ENCODE measurements at regions not wholly inside any gene's neighbourhood (a gene's known extent, or its start where the extent isn't known, plus 50 kb on each side); places are given as distances from the start of the nearest gene placed in this dataset.

DNA sequence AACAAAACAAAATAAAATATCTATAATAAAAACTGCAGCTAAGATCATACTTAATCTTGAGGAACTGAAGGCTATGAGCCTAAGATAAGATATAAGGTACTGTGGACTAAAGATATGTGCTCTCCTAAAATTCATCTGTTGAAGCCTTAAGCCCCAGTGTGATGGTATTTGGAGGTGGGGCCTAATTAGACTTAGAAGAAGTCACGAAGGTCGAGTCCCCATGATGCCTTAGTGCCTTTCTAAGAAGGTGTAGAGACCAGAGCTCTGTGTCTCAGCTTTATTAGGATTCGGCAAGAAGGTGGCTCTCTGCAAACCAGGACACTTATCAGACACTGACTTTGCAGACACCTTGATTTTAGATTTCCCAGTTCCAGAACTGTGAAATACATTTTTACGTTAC, 622.0 kb upstream of the BRINP3 start:
- 100% methylated on average over 1 of the region's 4 CpGs for WGBS (ENCODE audit: insufficient coverage, low lambda C conversion rate)
- DNase-seq, result no peak
- H3K4me3 ChIP-seq (ENCODE audit: low read length), result no peak overlapping the region
- no peaks in the 10 kb centered on the region for H3K27me3 ChIP-seq (ENCODE audit: control insufficient read depth, insufficient read depth, low read length)
- H3K36me3 ChIP-seq (ENCODE audit: control insufficient read depth, insufficient read depth, low read length), result no peaks in the 10 kb centered on the region
- no peak overlapping the region for H3K27ac ChIP-seq (ENCODE audit: low read length)
- no peaks in the 10 kb centered on the region for H3K4me1 ChIP-seq (ENCODE audit: control insufficient read depth, insufficient read depth, low read length)
- H3K9me3 ChIP-seq (ENCODE audit: control insufficient read depth, low read depth, low read length), result no peaks in the 10 kb centered on the region

DNA sequence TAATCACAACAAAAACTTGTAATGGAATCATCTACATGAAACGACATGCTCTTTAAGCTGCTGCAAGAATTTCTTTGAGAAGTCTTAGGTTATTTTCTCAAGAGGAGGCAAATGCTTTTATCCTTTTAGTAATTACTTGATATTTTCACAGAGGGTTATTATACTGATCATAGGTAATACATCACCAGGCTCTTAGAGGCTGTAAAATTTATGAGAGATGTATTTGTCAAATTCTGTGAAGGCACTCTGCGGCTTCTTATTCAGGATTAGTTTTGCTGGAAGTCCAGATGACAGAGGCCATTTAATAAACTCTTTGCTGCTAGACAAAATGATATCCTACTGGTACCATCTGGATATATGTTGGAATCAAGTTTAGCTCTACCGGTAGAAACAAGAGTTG, 624.3 kb upstream of the BRINP3 start:
- WGBS (ENCODE audit: insufficient coverage, low lambda C conversion rate), result 88% methylated on average over 1 of the region's 3 CpGs
- no peak for DNase-seq
- Histone ChIP-seq H3K27me3 (ENCODE audit: control insufficient read depth, insufficient read depth, low read length) (no peaks in the 10 kb centered on the region), H3K4me3 (ENCODE audit: low read length) (no peak overlapping the region), H3K4me1 (ENCODE audit: control insufficient read depth, insufficient read depth, low read length) (no peaks in the 10 kb centered on the region), H3K36me3 (ENCODE audit: control insufficient read depth, insufficient read depth, low read length) (no peaks in the 10 kb centered on the region), H3K27ac (ENCODE audit: low read length) (no peak overlapping the region), H3K9me3 (ENCODE audit: control insufficient read depth, low read depth, low read length) (no peaks in the 10 kb centered on the region)

DNA sequence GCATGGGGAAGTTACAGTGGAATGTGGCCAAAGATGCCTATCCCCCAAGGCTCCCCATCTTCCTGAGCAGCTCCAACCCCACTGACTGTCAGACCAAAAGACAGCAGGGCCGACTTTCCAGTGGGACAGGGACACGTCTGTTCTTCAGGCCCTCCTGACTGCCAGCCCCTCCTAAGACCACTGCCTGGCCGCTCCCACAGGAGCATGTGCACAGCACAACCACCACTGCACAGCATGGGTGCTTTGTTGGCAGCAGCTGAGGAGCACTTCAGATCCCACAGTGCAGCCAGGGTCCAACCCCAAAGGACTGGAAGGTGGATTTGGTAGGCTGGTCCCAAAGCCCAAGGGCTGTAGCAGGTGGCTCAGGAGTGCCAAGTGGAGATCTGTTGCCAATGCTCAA, 648.3 kb upstream of the BRINP3 start:
- no peak for DNase-seq
- Histone ChIP-seq H3K36me3 (ENCODE audit: control insufficient read depth, insufficient read depth, low read length) (no peaks in the 10 kb centered on the region), H3K4me3 (ENCODE audit: low read length) (no peak overlapping the region), H3K4me1 (ENCODE audit: control insufficient read depth, insufficient read depth, low read length) (no peaks in the 10 kb centered on the region), H3K27me3 (ENCODE audit: control insufficient read depth, insufficient read depth, low read length) (no peaks in the 10 kb centered on the region), H3K9me3 (ENCODE audit: control insufficient read depth, low read depth, low read length) (peaks cover 4% of the 10 kb centered on the region), H3K27ac (ENCODE audit: low read length) (no peak overlapping the region)
- WGBS (ENCODE audit: insufficient coverage, low lambda C conversion rate), result no CpG with 5 or more reads among the region's 3 CpGs

GRCh38 chr1:191134796-191135195, 657.1 kb upstream of the BRINP3 start:
- Histone ChIP-seq H3K4me3 (ENCODE audit: low read length) (no peak overlapping the region), H3K9me3 (ENCODE audit: control insufficient read depth, low read depth, low read length) (no peaks in the 10 kb centered on the region), H3K4me1 (ENCODE audit: control insufficient read depth, insufficient read depth, low read length) (no peaks in the 10 kb centered on the region), H3K27ac (ENCODE audit: low read length) (no peak overlapping the region), H3K36me3 (ENCODE audit: control insufficient read depth, insufficient read depth, low read length) (no peaks in the 10 kb centered on the region), H3K27me3 (ENCODE audit: control insufficient read depth, insufficient read depth, low read length) (no peaks in the 10 kb centered on the region)
- no CpG with 5 or more reads among the region's 7 CpGs for WGBS (ENCODE audit: insufficient coverage, low lambda C conversion rate)
- no peak for DNase-seq

DNA sequence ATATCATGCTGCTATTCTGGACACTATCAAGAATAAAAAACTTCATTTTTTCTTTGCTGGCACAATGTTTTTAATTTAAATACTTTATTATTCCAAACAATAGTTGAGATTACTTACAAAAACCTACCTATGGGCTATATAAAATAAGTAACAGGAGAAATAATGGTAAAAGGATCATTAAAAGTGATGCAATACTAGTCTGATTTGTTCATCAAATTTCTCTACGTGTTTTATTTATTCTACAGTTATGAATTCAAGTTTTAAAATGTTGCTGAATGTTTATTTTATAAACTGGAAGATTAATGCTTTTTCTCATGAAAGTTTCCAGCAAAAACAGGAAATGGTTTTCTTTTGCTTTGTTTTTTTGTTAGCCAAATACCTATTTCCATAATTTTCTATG, 662.4 kb upstream of the BRINP3 start:
- no peaks in the 10 kb centered on the region for H3K4me1 ChIP-seq (ENCODE audit: control insufficient read depth, insufficient read depth, low read length)
- no peak for DNase-seq
- no peaks in the 10 kb centered on the region for H3K9me3 ChIP-seq (ENCODE audit: control insufficient read depth, low read depth, low read length)

DNA sequence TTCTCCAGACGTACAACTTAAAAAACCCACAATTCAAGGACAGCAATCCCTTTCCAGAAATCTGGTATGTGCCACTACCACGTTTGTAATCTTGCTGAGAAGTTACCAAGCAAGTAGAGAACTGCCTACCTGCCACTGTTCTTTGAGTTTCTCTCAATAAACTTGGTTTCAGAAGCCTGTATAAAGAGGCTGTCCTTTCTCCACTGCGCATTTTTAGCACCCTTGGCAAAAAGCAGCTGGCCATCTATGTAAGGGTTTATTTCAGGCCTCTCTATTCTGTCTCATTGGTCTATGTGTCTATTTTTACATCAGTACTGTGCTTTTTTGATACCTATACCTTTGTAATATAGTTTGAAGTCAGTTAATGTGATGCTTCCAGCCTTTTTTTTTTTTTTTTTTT, 665.1 kb upstream of the BRINP3 start:
- WGBS (ENCODE audit: insufficient coverage, low lambda C conversion rate), result 83% methylated on average over 1 of the region's 3 CpGs
- H3K4me3 ChIP-seq (ENCODE audit: low read length), result no peak overlapping the region
- no peak for DNase-seq
- H3K9me3 ChIP-seq (ENCODE audit: control insufficient read depth, low read depth, low read length), result no peaks in the 10 kb centered on the region
- H3K4me1 ChIP-seq (ENCODE audit: control insufficient read depth, insufficient read depth, low read length), result no peaks in the 10 kb centered on the region
- no peaks in the 10 kb centered on the region for H3K36me3 ChIP-seq (ENCODE audit: control insufficient read depth, insufficient read depth, low read length)
- no peak overlapping the region for H3K27ac ChIP-seq (ENCODE audit: low read length)
- H3K27me3 ChIP-seq (ENCODE audit: control insufficient read depth, insufficient read depth, low read length), result no peaks in the 10 kb centered on the region

More for the DNA sequence above, 662.4 kb upstream of the BRINP3 start:
- Histone ChIP-seq H3K27ac (ENCODE audit: low read length) (no peak overlapping the region), H3K4me3 (ENCODE audit: low read length) (no peak overlapping the region), H3K36me3 (ENCODE audit: control insufficient read depth, insufficient read depth, low read length) (no peaks in the 10 kb centered on the region), H3K27me3 (ENCODE audit: control insufficient read depth, insufficient read depth, low read length) (no peaks in the 10 kb centered on the region)
- WGBS (ENCODE audit: insufficient coverage, low lambda C conversion rate), result no CpG with 5 or more reads among the region's 1 CpG

- Histone ChIP-seq H3K27me3 (ENCODE audit: control insufficient read depth, insufficient read depth, low read length) (no peaks in the 10 kb centered on the region), H3K4me1 (ENCODE audit: control insufficient read depth, insufficient read depth, low read length) (no peaks in the 10 kb centered on the region), H3K4me3 (ENCODE audit: low read length) (no peak overlapping the region), H3K36me3 (ENCODE audit: control insufficient read depth, insufficient read depth, low read length) (no peaks in the 10 kb centered on the region), H3K9me3 (ENCODE audit: control insufficient read depth, low read depth, low read length) (no peaks in the 10 kb centered on the region), H3K27ac (ENCODE audit: low read length) (no peak overlapping the region)
- DNase-seq, result no peak
- WGBS (ENCODE audit: insufficient coverage, low lambda C conversion rate), result 100% methylated on average over 1 of the region's 3 CpGs
Observed at GRCh38 chr1:191145834-191146233, 668.2 kb upstream of the BRINP3 start.

DNA sequence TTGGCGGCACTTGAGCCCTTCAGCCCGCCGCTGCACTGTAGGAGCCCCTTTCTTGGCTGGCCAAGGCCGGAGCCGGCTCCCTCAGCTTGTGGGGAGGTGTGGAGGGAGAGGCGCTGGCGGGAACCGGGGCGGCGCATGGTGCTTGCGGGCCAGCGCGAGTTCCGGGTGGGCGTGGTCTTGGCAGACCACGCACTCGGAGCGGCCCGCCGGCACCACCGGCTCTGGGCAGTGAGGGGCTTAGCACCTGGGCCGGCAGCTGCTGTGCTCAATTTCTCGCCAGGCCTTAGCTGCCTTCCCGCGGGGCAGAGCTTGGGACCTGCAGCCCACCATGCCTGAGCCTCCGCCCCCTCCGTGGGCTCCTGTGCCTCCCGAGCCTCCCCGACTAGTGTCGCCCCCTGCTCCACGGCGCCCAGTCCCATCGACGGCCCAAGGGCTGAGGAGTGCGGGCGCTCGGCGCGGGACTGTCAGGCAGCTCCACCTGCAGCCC, 673.7 kb upstream of the BRINP3 start:
- WGBS (ENCODE audit: insufficient coverage, low lambda C conversion rate), result no CpG with 5 or more reads among the region's 39 CpGs
- DNase-seq, result no peak

GRCh38 chr1:191152776-191153175, 675.1 kb upstream of the BRINP3 start:
- Histone ChIP-seq H3K27me3 (ENCODE audit: control insufficient read depth, insufficient read depth, low read length) (no peaks in the 10 kb centered on the region), H3K4me1 (ENCODE audit: control insufficient read depth, insufficient read depth, low read length) (no peaks in the 10 kb centered on the region), H3K36me3 (ENCODE audit: control insufficient read depth, insufficient read depth, low read length) (no peaks in the 10 kb centered on the region), H3K9me3 (ENCODE audit: control insufficient read depth, low read depth, low read length) (peaks cover 7% of the 10 kb centered on the region), H3K4me3 (ENCODE audit: low read length) (no peak overlapping the region), H3K27ac (ENCODE audit: low read length) (no peak overlapping the region)
- 100% methylated on average over 1 of the region's 4 CpGs for WGBS (ENCODE audit: insufficient coverage, low lambda C conversion rate)
- DNase-seq, result no peak

More for the DNA sequence above, 673.7 kb upstream of the BRINP3 start:
- Histone ChIP-seq H3K4me1 (ENCODE audit: control insufficient read depth, insufficient read depth, low read length) (no peaks in the 10 kb centered on the region), H3K27me3 (ENCODE audit: control insufficient read depth, insufficient read depth, low read length) (no peaks in the 10 kb centered on the region), H3K36me3 (ENCODE audit: control insufficient read depth, insufficient read depth, low read length) (no peaks in the 10 kb centered on the region), H3K27ac (ENCODE audit: low read length) (no peak overlapping the region), H3K4me3 (ENCODE audit: low read length) (no peak overlapping the region), H3K9me3 (ENCODE audit: control insufficient read depth, low read depth, low read length) (peaks cover 7% of the 10 kb centered on the region)

GRCh38 chr1:191155178-191155577, 677.5 kb upstream of the BRINP3 start:
- no peaks in the 10 kb centered on the region for H3K4me1 ChIP-seq (ENCODE audit: control insufficient read depth, insufficient read depth, low read length)
- H3K27ac ChIP-seq (ENCODE audit: low read length), result no peak overlapping the region
- H3K27me3 ChIP-seq (ENCODE audit: control insufficient read depth, insufficient read depth, low read length), result no peaks in the 10 kb centered on the region
- no peak overlapping the region for H3K4me3 ChIP-seq (ENCODE audit: low read length)
- H3K9me3 ChIP-seq (ENCODE audit: control insufficient read depth, low read depth, low read length), result peaks cover 11% of the 10 kb centered on the region
- no peak for DNase-seq
- no peaks in the 10 kb centered on the region for H3K36me3 ChIP-seq (ENCODE audit: control insufficient read depth, insufficient read depth, low read length)
- WGBS (ENCODE audit: insufficient coverage, low lambda C conversion rate), result 67% methylated on average over 1 of the region's 4 CpGs

DNA sequence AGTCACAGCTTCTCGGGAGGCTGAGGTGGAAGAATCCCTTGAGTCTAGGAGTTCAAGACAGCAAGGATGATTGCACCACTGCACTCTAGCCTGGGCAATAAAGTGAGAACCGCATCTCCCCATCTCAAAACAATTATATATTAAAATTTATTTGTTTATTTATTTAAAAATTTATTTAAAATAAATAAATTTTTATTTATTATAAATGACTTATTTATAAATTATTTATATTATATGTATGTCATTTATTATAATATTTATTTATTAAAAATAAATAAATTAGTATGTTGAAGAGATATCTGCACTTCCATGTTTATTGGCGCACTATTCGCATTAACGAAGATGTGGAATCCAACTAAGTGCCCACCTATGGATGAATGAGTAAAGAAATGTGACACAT, 683.2 kb upstream of the BRINP3 start:
- no peak for DNase-seq
- H3K4me3 ChIP-seq (ENCODE audit: low read length), result no peak overlapping the region
- H3K9me3 ChIP-seq (ENCODE audit: control insufficient read depth, low read depth, low read length), result peaks cover 4% of the 10 kb centered on the region
- WGBS (ENCODE audit: insufficient coverage, low lambda C conversion rate), result no CpG with 5 or more reads among the region's 5 CpGs
- no peak overlapping the region for H3K27ac ChIP-seq (ENCODE audit: low read length)
- no peaks in the 10 kb centered on the region for H3K4me1 ChIP-seq (ENCODE audit: control insufficient read depth, insufficient read depth, low read length)
- H3K36me3 ChIP-seq (ENCODE audit: control insufficient read depth, insufficient read depth, low read length), result no peaks in the 10 kb centered on the region
- H3K27me3 ChIP-seq (ENCODE audit: control insufficient read depth, insufficient read depth, low read length), result no peaks in the 10 kb centered on the region

Data from large intestine (tissue), 3 donors.